Caco-2 (cell line): ENCODE measurements at regions not wholly inside any gene's neighbourhood (a gene's known extent, or its start where the extent isn't known, plus 50 kb on each side); places are given as distances from the start of the nearest gene placed in this dataset.

ENCODE experiments used
- BruUV-seq: library from RNA; stranded (reverse); fragments of 400-500 nt; replicated peaks from 2 replicates; lab custom pipeline; 2021; lab: Mats Ljungman, UMichigan
- CTCF ChIA-PET: fragments of 300-600 bp; sonication (Branson Sonifier 250); formaldehyde crosslinking; loops from one replicate; lab custom pipeline; 2022; ENCODE audit warnings: antibody characterized with exemption; lab: Charles Lee
- POLR2A ChIA-PET: fragments of 300-600 bp; sonication (Branson Sonifier 250); formaldehyde crosslinking; loops from one replicate; lab custom pipeline; 2022; ENCODE audit warnings: antibody characterized with exemption; lab: Charles Lee
- DNase-seq, 2 experiments: peaks; one replicate each; pipeline versions ENCODE4 v3.0.0 to v3.0.0-alpha.2; 2020 to 2022
- H3K27me3 ChIP-seq: replicated peaks from 2 replicates; pipeline ENCODE4 v1.6.0; 2011; ENCODE audit warnings: low read length; ENCODE audit not compliant: control insufficient read depth, insufficient read depth
- H3K36me3 ChIP-seq: 2 replicates; pipeline ENCODE4 v1.5.1; 2011; ENCODE audit warnings: low read length; ENCODE audit not compliant: control insufficient read depth, insufficient read depth
- H3K4me1 ChIP-seq: fragments of 250-450 bp; sonication (Bioruptor Pico); 2 replicates; pipeline ENCODE4 v1.5.1; 2020; ENCODE audit warnings: mild to moderate bottlenecking
- H3K4me3 ChIP-seq: 2 replicates; pipeline ENCODE4 v1.5.1; 2011; ENCODE audit warnings: low read depth, mild to moderate bottlenecking, control low read depth, low read length
- H3K9me3 ChIP-seq: fragments of 250-450 bp; sonication (Bioruptor Pico); 2 replicates; pipeline ENCODE4 v1.5.1; 2020; ENCODE audit warnings: mild to moderate bottlenecking, moderate library complexity
- H3K27ac Mint-ChIP-seq: one replicate; pipeline ENCODE4 v1.8.0; 2022; ENCODE audit warnings: mixed read lengths; ENCODE audit not compliant: unreplicated experiment
- H3K27me3 Mint-ChIP-seq: one replicate; pipeline ENCODE4 v1.8.0; 2022; ENCODE audit warnings: mixed read lengths; ENCODE audit not compliant: insufficient read depth, unreplicated experiment
- H3K36me3 Mint-ChIP-seq: one replicate; pipeline ENCODE4 v1.8.0; 2022; ENCODE audit warnings: mild to moderate bottlenecking, mixed read lengths; ENCODE audit not compliant: insufficient read depth, unreplicated experiment
- H3K4me1 Mint-ChIP-seq: one replicate; pipeline ENCODE4 v1.8.0; 2022; ENCODE audit warnings: low read depth, mixed read lengths; ENCODE audit not compliant: unreplicated experiment
- H3K4me3 Mint-ChIP-seq: one replicate; pipeline ENCODE4 v1.8.0; 2022; ENCODE audit warnings: mild to moderate bottlenecking, moderate library complexity, mixed read lengths; ENCODE audit not compliant: unreplicated experiment
- H3K9me3 Mint-ChIP-seq: one replicate; pipeline ENCODE4 v1.8.0; 2022; ENCODE audit warnings: mixed read lengths; ENCODE audit not compliant: unreplicated experiment
- CTCF ChIP-seq, 2 experiments: fragments of 200-600 bp in 1 of 2; IDR thresholded peaks; 1 replicate in 1 of 2; 2 replicates in 1 of 2; pipeline versions ENCODE4 v1.5.1 to v1.8.0; 2011 to 2022; ENCODE audit warnings: antibody characterized with exemption in 1 of 2, control low read depth in 1 of 2, inconsistent platforms in 1 of 2, low read depth in 1 of 2, low read length in 1 of 2, mild to moderate bottlenecking in 1 of 2, moderate library complexity in 1 of 2; ENCODE audit not compliant: insufficient read depth in 1 of 2, severe bottlenecking in 1 of 2, unreplicated experiment in 1 of 2
- intact Hi-C: fragments of 100-400 bp; cut with micrococcal nuclease; formaldehyde crosslinking; loops from one replicate; pipeline ENCODE4 v1.10.0; 2022; ENCODE audit not compliant: unreplicated experiment

- Mint-ChIP-seq H3K27ac (no peak overlapping the region), H3K4me3 (no peak overlapping the region)
- CTCF ChIA-PET = interaction anchor here (1.0 kb wide), 1 partner anchor 42 kb away, joined by 3 read pairs; no protein-coding TSS in a partner anchor
These were observed 107.6 kb upstream of the PRSS58 start for GRCh38 chr7:142365410-142365842.

GRCh38 chr7:142364551-142364950, 106.7 kb upstream of the PRSS58 start:
- BruUV-seq = no TSS peak
- no peak for DNase-seq
- Histone ChIP-seq H3K27me3 (no peaks in the 10 kb centered on the region), H3K4me3 (no peak overlapping the region), H3K4me1 (peaks cover 6% of the 10 kb centered on the region; the same call in 1 of the 2 replicates), H3K36me3 (no peaks in the 10 kb centered on the region), H3K9me3 (no peaks in the 10 kb centered on the region; the same call in 1 of the 2 replicates)
- no peaks in the 10 kb centered on the region for H3K36me3 Mint-ChIP-seq
- no peak overlapping the region for H3K4me3 Mint-ChIP-seq
- ChIA-PET CTCF (interaction anchor here (0.6 to 1.1 kb wide), 3 partner anchors 11 to 600 kb away, joined by 3 read pairs; no protein-coding TSS in a partner anchor), POLR2A (no interaction called here)
- peaks cover 47% of the 10 kb centered on the region for H3K9me3 Mint-ChIP-seq
- peaks cover 4% of the 10 kb centered on the region for H3K27me3 Mint-ChIP-seq
- peaks cover 11% of the 10 kb centered on the region for H3K4me1 Mint-ChIP-seq
- no peak overlapping the region for H3K27ac Mint-ChIP-seq
- intact Hi-C loops = no loop called here
- TF ChIP-seq CTCF (IDR thresholded peaks at IDR 0.05; ENCODE audit: insufficient read depth in 1 of 2, low read depth in 1 of 2, low read length in 1 of 2, severe bottlenecking in 1 of 2, unreplicated experiment in 1 of 2) = no peak

More at GRCh38 chr7:142365410-142365842, 107.6 kb upstream of the PRSS58 start:
- intact Hi-C loops = no loop called here
- Mint-ChIP-seq H3K27me3 (peaks cover 6% of the 10 kb centered on the region), H3K4me1 (peaks cover 11% of the 10 kb centered on the region), H3K36me3 (no peaks in the 10 kb centered on the region), H3K9me3 (peaks cover 47% of the 10 kb centered on the region)
- Histone ChIP-seq H3K27me3 (no peaks in the 10 kb centered on the region), H3K4me1 (peaks cover 6% of the 10 kb centered on the region; the same call in 1 of the 2 replicates), H3K9me3 (no peaks in the 10 kb centered on the region; the same call in 1 of the 2 replicates), H3K36me3 (no peaks in the 10 kb centered on the region), H3K4me3 (no peak overlapping the region)
- BruUV-seq = no TSS peak
- POLR2A ChIA-PET = no interaction called here
- TF ChIP-seq CTCF (IDR thresholded peaks at IDR 0.05; ENCODE audit: insufficient read depth in 1 of 2, low read depth in 1 of 2, low read length in 1 of 2, severe bottlenecking in 1 of 2, unreplicated experiment in 1 of 2) = no peak
- no peak for DNase-seq

GRCh38 chr7:142362349-142362748, 104.5 kb upstream of the PRSS58 start:
- no peaks in the 10 kb centered on the region for H3K27me3 ChIP-seq
- H3K36me3 ChIP-seq = no peaks in the 10 kb centered on the region
- no peak for TF ChIP-seq CTCF (IDR thresholded peaks at IDR 0.05; ENCODE audit: insufficient read depth in 1 of 2, low read depth in 1 of 2, low read length in 1 of 2, severe bottlenecking in 1 of 2, unreplicated experiment in 1 of 2)
- Mint-ChIP-seq H3K4me1 (peaks cover 16% of the 10 kb centered on the region), H3K36me3 (no peaks in the 10 kb centered on the region), H3K27ac (no peak overlapping the region), H3K4me3 (no peak overlapping the region), H3K27me3 (peaks cover 4% of the 10 kb centered on the region), H3K9me3 (peaks cover 33% of the 10 kb centered on the region)
- no peak overlapping the region for H3K4me3 ChIP-seq
- intact Hi-C loops = no loop called here
- DNase-seq = no peak
- no peaks in the 10 kb centered on the region; the same call in 1 of the 2 replicates for H3K9me3 ChIP-seq
- ChIA-PET POLR2A (no interaction called here), CTCF (interaction anchor here (0.7 kb wide), 1 partner anchor 84 kb away, joined by 3 read pairs; no protein-coding TSS in a partner anchor)
- BruUV-seq = no TSS peak
- peaks cover 9% of the 10 kb centered on the region; the same call in 1 of the 2 replicates for H3K4me1 ChIP-seq
